B cell (primary cell): ENCODE measurements at regions not wholly inside any gene's neighbourhood (a gene's known extent, or its start where the extent isn't known, plus 50 kb on each side); places are given as distances from the start of the nearest gene placed in this dataset.

Source experiments
- ATAC-seq: fragments of 200-7000 bp; cut with Tn5 transposase; one replicate; pipeline ENCODE4 v1.10.0; 2021; ENCODE audit warnings: low read depth, mild to moderate bottlenecking, moderate number of reproducible peaks, moderate library complexity
- CTCF ChIA-PET: fragments of 350-600 bp; sonication (Branson Sonifier 250); formaldehyde crosslinking; loops from one replicate; lab custom pipeline; 2021; ENCODE audit warnings: antibody characterized with exemption, inconsistent platforms; lab: Charles Lee
- POLR2A ChIA-PET: fragments of 350-600 bp; sonication (Branson Sonifier 250); formaldehyde crosslinking; loops from one replicate; lab custom pipeline; 2021; ENCODE audit warnings: antibody characterized with exemption; lab: Charles Lee
- DNase-seq: peaks from one replicate; pipeline ENCODE4 v3.0.0; 2013
- H2AFZ ChIP-seq: 2 replicates; pipeline ENCODE4 v1.6.1; 2012; ENCODE audit warnings: mild to moderate bottlenecking, low read depth, low read length; ENCODE audit not compliant: insufficient read depth, poor library complexity, severe bottlenecking
- H3K27ac ChIP-seq, 2 donors: 1 replicate in 1 of 2; 2 replicates in 1 of 2; pipeline ENCODE4 v1.5.1; 2012 to 2013; ENCODE audit warnings: low read length in 2 of 2, mild to moderate bottlenecking in 2 of 2, moderate library complexity in 1 of 2
- H3K27me3 ChIP-seq, 4 experiments: fragments of 200-600 bp in 1 of 4; sonication (generic) in 1 of 4; replicated peaks in 1 of 4; 1 replicate in 2 of 4; 2 replicates in 2 of 4; pipeline versions ENCODE4 v1.6.1 to v1.7.0; 2013 to 2016; ENCODE audit warnings: low read length in 3 of 4, mild to moderate bottlenecking in 2 of 4, mixed read lengths in 1 of 4, moderate library complexity in 1 of 4; ENCODE audit not compliant: insufficient read depth in 4 of 4, control insufficient read depth in 3 of 4; ENCODE audit errors: control extremely low read depth in 1 of 4
- H3K36me3 ChIP-seq, 2 experiments: replicated peaks in 1 of 2; 1 replicate in 1 of 2; 2 replicates in 1 of 2; pipeline versions ENCODE4 v1.6.1 to v1.7.1; 2013; ENCODE audit warnings: low read length in 1 of 2; ENCODE audit not compliant: insufficient read depth in 2 of 2, control insufficient read depth in 1 of 2; ENCODE audit errors: control extremely low read depth in 1 of 2, extremely low read depth in 1 of 2
- H3K4me1 ChIP-seq, 2 donors: fragments of 200-600 bp in 1 of 2; sonication (generic) in 1 of 2; 1 replicate in 1 of 2; 2 replicates in 1 of 2; pipeline versions ENCODE4 v1.5.1 to v1.6.1; 2013 to 2017; ENCODE audit warnings: low read length in 2 of 2; ENCODE audit not compliant: control insufficient read depth in 2 of 2, insufficient read depth in 2 of 2
- H3K4me2 ChIP-seq: replicated peaks from 2 replicates; pipeline ENCODE3; 2012; ENCODE audit warnings: mild to moderate bottlenecking, low read depth, low read length; ENCODE audit not compliant: poor library complexity, severe bottlenecking
- H3K4me3 ChIP-seq, 5 experiments: fragments of 200-600 bp in 1 of 5; sonication (generic) in 1 of 5; 1 replicate in 3 of 5; 2 replicates in 2 of 5; pipeline versions ENCODE4 v1.5.1 to v1.7.0; 2011 to 2016; ENCODE audit warnings: low read length in 4 of 5, mild to moderate bottlenecking in 4 of 5, low read depth in 2 of 5, control low read depth in 1 of 5, moderate library complexity in 1 of 5; ENCODE audit not compliant: insufficient read depth in 1 of 5; ENCODE audit errors: control extremely low read depth in 1 of 5, extremely low read depth in 1 of 5
- H3K79me2 ChIP-seq: fragments of 200-600 bp; sonication (generic); one replicate; pipeline ENCODE4 v1.6.0; 2016; ENCODE audit warnings: low read length; ENCODE audit not compliant: control insufficient read depth, insufficient read depth
- H3K9ac ChIP-seq: fragments of 200-600 bp; sonication (generic); 2 replicates; pipeline ENCODE4 v1.6.1; 2017; ENCODE audit warnings: mild to moderate bottlenecking, low read length, moderate library complexity
- H3K9me3 ChIP-seq, 3 donors: one replicate each; pipeline versions ENCODE4 v1.6.1 to v1.7.1; 2013; ENCODE audit warnings: low read length in 2 of 3; ENCODE audit not compliant: control insufficient read depth in 2 of 3, insufficient read depth in 1 of 3; ENCODE audit errors: control extremely low read depth in 1 of 3
- H4K20me1 ChIP-seq: 2 replicates; pipeline ENCODE4 v1.6.0; 2012; ENCODE audit warnings: mild to moderate bottlenecking, low read length; ENCODE audit not compliant: insufficient read depth, control insufficient read depth, poor library complexity, severe bottlenecking
- H3K27ac Mint-ChIP-seq: one replicate; pipeline ENCODE4 v1.8.0; 2021; ENCODE audit warnings: mixed read lengths
- H3K27me3 Mint-ChIP-seq: one replicate; pipeline ENCODE4 v1.8.0; 2021; ENCODE audit warnings: mixed read lengths
- H3K4me1 Mint-ChIP-seq: one replicate; pipeline ENCODE4 v1.8.0; 2021; ENCODE audit warnings: mixed read lengths
- H3K4me3 Mint-ChIP-seq: one replicate; pipeline ENCODE4 v1.8.0; 2021; ENCODE audit warnings: mixed read lengths
- H3K9me3 Mint-ChIP-seq: one replicate; pipeline ENCODE4 v1.8.0; 2022; ENCODE audit warnings: mixed read lengths; ENCODE audit not compliant: insufficient read depth
- EZH2 ChIP-seq: IDR thresholded peaks from 2 replicates; pipeline ENCODE4 v1.6.1; 2012; ENCODE audit warnings: borderline replicate concordance, low read depth, mild to moderate bottlenecking, moderate library complexity, low read length; ENCODE audit not compliant: insufficient read depth, poor library complexity, severe bottlenecking
- WGBS: methylation state at CpG from one replicate; pipeline ENCODE4 v1.1.5; 2013; ENCODE audit warnings: missing lambda C conversion rate; ENCODE audit not compliant: insufficient coverage; 5-methylcytosine and 5-hydroxymethylcytosine counted together
- intact Hi-C: fragments of 100-400 bp; cut with micrococcal nuclease; formaldehyde crosslinking; loops from one replicate; pipeline ENCODE4 v1.10.0; 2022
- TF ChIP-seq, protein P1 (sequence below): fragments of 200-600 bp; IDR thresholded peaks from one replicate; pipeline ENCODE4 v1.8.0; 2022; ENCODE audit warnings: antibody characterized with exemption, mild to moderate bottlenecking

DNA sequence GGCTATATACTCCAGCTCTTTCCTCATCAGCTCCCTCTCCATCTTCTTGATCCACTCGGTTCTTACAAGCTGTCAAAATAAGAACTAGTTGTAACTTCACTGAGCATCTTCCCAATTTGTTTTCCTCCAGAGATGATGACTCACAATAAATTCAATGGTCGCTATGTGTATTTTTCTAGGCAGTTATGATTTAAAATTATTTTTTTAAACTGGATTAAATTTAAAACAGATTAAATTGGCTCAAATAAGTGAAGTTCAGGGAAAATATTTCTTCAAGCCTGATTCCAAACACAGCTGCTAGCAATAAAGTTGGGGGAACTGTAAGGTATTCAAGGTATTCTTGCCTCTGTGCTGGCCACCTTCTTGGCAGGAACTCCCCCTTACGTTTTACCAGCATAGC is 717.7 kb upstream of the USP15 start:
- POLR2A ChIA-PET = no interaction called here
- no peak overlapping the region for H3K27ac ChIP-seq
- no peaks in the 10 kb centered on the region for H3K27me3 ChIP-seq
- TF ChIP-seq EZH2 = no peak
- TF ChIP-seq, protein P1, sequence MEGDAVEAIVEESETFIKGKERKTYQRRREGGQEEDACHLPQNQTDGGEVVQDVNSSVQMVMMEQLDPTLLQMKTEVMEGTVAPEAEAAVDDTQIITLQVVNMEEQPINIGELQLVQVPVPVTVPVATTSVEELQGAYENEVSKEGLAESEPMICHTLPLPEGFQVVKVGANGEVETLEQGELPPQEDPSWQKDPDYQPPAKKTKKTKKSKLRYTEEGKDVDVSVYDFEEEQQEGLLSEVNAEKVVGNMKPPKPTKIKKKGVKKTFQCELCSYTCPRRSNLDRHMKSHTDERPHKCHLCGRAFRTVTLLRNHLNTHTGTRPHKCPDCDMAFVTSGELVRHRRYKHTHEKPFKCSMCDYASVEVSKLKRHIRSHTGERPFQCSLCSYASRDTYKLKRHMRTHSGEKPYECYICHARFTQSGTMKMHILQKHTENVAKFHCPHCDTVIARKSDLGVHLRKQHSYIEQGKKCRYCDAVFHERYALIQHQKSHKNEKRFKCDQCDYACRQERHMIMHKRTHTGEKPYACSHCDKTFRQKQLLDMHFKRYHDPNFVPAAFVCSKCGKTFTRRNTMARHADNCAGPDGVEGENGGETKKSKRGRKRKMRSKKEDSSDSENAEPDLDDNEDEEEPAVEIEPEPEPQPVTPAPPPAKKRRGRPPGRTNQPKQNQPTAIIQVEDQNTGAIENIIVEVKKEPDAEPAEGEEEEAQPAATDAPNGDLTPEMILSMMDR = no peak
- no peak for DNase-seq
- no peak overlapping the region for H2AFZ ChIP-seq
- no peak overlapping the region for H3K4me3 Mint-ChIP-seq
- no peaks in the 10 kb centered on the region for H3K27me3 Mint-ChIP-seq
- CTCF ChIA-PET = no interaction called here
- no peaks in the 10 kb centered on the region for H3K36me3 ChIP-seq
- H3K4me3 ChIP-seq = no peak overlapping the region
- intact Hi-C loops = no loop called here
- no peak overlapping the region for H3K9ac ChIP-seq
- no peaks in the 10 kb centered on the region for H3K4me1 Mint-ChIP-seq
- H3K9me3 Mint-ChIP-seq = peaks cover under 1% of the 10 kb centered on the region
- H3K9me3 ChIP-seq = no peaks in the 10 kb centered on the region
- no peak overlapping the region for H3K4me2 ChIP-seq
- no peaks in the 10 kb centered on the region for H3K79me2 ChIP-seq
- H3K4me1 ChIP-seq = no peaks in the 10 kb centered on the region
- H4K20me1 ChIP-seq = no peaks in the 10 kb centered on the region
- no CpG with 5 or more reads among the region's 3 CpGs for WGBS
- ATAC-seq = no peak
- H3K27ac Mint-ChIP-seq = no peak overlapping the region

DNA sequence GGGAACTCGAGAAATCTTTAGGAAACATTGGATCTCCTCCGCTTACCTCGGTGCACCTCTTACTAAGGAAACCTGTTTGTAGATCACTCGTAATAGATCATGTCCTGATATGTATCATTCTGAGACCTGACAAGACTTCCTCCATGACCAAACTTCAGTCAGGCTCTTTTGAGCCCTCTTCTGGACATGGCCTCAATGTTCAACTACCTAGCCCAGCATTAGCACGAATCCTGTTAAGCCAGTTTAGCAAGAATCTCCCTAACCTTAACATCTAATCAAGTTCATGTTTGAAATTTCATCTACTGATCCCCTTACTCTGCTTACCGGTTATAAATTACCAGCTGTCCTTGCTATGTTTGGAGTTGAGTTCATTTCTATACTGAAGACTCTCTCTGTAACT is 713.9 kb upstream of the USP15 start:
- Histone ChIP-seq H4K20me1 (no peaks in the 10 kb centered on the region), H2AFZ (no peak overlapping the region), H3K27ac (no peak overlapping the region), H3K9me3 (no peaks in the 10 kb centered on the region), H3K79me2 (no peaks in the 10 kb centered on the region), H3K4me1 (no peaks in the 10 kb centered on the region), H3K4me3 (no peak overlapping the region), H3K9ac (no peak overlapping the region), H3K4me2 (no peak overlapping the region), H3K36me3 (no peaks in the 10 kb centered on the region), H3K27me3 (no peaks in the 10 kb centered on the region)
- no peak for ATAC-seq
- Mint-ChIP-seq H3K27ac (no peak overlapping the region), H3K4me1 (no peaks in the 10 kb centered on the region), H3K9me3 (peaks cover 4% of the 10 kb centered on the region), H3K4me3 (no peak overlapping the region), H3K27me3 (no peaks in the 10 kb centered on the region)
- 90% methylated on average over 4 of the region's 6 CpGs for WGBS
- intact Hi-C loops = no loop called here
- POLR2A ChIA-PET = no interaction called here
- TF ChIP-seq, protein P1 = no peak
- no peak for TF ChIP-seq EZH2
- DNase-seq = no peak
- CTCF ChIA-PET = no interaction called here
